Pons (tissue), 1 donor: ENCODE measurements at regions not wholly inside any gene's neighbourhood (a gene's known extent, or its start where the extent isn't known, plus 50 kb on each side); places are given as distances from the start of the nearest gene placed in this dataset.

ENCODE experiments used
- DNase-seq: peaks from one replicate; pipeline ENCODE4 v3.0.0-alpha.2; 2016; ENCODE audit warnings: low spot score

DNA sequence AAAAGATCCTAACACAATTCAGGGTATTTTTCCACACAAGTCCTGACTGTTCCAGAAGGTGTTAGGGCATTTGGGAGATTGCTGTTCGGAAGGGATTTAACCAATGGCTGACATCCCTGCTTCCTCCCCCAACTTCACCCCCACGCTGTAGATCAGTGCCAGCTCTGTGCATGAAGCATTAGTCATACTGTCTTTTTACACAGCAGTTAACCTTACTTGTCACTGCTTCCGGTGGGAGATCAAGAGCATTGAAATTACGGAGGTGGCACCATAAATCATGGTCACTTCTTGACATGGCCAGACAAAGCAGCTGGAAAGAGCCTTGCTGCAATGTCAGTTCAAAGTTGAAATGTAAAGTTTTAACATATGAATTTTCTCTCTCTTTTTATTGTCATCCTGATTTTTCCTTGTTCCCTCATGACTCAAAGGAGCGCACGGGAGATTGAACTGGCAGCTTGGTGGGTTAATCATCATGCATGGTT lies 70.2 kb downstream of the HRH4 start:
- DNase-seq = no peak

DNA sequence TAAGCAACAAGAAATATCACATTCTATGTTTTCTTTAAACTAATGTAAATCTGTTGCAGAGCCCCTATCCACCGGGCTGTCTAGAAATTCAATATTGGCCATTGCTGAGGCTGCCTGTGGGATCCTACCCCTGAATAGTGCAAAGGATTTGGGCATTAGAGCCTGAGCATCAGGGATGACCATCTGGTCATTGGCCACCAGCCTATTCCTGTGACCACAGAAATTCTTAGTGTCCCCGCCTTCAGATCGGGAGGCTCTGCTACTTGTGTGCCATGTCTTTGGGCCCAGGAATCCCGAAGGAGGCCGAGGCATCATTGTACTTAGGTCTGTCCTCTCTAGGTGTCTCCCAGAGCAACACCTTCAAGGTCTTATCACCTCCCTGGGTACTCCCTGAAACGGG lies 73.8 kb downstream of the HRH4 start:
- no peak for DNase-seq

DNA sequence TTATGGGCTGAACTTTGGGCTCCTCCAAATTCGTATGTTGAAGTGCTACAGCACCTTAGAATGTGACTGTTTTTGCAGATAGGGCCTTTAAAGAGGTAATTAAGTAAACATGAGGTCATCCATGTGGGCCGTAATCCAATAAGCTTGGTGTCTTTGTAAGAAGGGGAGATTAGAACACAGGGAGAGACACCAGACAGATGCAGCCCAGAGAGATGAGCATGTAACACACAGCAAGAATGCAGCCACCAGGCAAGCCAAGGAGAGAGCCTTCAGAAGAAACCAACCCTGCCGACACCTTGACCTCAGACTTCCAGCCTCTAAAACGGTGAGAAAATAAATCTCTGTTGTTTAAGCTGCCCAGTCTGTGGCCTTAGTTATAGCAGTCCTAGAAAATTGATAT lies 74.3 kb downstream of the HRH4 start:
- no peak for DNase-seq

DNA sequence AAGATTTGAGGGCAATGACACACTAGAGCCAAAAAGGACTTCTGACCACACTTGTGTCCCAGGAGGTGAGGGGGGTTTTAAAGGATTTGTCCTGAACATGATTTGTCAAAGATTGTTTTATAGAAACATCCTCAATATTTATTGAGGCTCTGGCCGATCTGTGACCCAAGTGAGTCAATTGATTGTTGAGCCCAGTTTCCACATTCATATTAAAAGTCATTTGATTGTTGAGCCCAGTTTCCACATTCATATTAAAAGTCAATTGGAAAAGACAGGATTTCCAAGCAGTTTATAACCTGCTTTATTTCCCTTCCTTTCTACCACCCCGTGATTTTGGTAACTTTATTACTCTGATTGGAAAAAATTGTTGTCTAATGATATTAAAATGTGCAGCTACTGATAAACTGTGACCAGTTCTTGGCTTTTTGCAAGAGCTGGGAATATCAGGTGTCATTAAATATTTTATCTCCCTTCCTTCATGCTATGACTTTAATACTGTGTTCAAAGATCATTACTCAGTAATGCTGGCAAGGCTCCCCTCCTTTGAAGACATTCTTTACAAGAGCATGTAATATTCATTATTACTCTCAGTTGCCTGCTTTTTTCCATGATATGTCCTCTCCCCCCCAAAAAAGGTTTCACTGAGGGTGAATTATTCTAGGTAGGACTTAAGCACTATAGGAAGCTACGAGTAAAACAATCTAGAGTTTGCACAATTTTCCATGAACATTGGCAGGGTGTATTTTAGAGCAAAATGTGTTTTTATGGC lies 75.3 kb downstream of the HRH4 start:
- no peak for DNase-seq

DNA sequence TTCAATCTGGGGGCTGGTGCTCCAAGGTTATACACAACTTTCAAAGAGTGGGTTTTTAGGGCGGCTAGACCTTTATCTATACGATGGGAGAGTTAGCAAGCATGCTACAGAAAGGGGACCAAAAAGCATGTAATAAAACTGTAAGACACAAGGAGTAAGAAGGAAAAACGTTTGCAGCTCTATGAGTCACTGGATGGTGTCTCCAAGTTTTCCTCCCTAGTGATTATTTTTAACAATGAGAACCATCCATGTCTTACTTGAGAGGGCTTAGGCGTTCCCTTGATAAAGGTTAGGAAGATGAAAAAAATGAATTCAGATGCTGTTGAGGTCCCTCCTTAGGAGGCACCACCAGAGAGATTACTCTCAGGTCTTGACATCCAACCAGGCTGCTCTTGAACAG lies 75.9 kb downstream of the HRH4 start:
- DNase-seq = no peak

DNA sequence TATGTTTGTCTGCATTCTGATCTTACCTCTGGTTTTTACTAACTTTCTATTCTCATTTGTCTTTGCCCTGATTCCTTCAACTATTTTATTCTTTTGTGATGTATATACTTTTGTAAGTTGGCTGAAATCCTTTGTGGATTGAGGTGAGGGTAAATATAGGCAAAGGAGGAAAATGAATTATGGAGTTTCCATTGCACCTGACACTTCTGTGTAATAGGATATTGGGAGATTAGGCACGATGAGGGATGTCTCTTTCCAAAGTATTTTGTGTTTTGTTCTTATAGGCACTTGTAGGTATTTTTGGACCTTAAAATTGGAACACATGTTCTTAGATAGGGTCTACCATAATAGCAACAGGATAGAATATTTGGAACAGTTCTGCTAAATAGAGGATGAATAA lies 76.4 kb downstream of the HRH4 start:
- no peak for DNase-seq

DNA sequence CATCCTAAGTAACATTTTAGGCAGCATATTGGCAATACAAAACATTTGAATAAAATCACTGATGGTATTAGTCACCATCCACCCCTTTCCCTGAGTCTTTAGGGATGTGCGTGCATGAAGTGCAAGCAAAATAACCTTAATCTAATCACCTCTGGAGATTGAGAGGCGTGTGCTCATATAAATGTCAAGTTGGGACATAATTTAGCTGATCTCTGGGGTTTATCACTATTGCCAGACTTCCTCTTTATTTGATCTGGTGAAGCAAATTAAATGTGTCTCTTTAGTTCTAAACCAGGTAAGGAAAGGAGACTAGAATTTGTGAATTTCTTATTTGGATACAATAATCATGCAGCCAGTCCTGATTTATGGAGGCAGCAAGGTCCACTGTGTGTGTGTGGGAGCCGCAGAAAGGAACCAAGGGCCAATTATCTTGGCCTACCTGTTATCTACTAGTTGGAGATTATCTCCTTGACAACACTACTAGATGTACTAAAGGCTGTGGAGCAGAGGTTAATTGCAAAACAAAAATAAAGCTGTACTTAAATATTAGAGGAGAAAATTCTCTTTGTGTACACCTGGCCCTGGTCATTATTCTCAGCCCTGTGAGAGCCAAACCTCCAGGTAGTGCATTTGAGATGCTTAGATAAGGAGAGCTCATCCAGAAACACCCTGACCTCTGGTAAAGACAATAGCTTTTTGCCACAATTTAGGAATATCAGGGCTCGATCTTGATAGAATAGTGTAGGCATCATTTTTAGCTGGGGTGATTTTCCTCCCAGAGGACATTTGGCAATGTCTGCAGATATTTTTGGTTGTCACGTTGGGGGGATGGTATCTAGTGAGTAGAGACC lies 78.2 kb downstream of the HRH4 start:
- DNase-seq = no peak

DNA sequence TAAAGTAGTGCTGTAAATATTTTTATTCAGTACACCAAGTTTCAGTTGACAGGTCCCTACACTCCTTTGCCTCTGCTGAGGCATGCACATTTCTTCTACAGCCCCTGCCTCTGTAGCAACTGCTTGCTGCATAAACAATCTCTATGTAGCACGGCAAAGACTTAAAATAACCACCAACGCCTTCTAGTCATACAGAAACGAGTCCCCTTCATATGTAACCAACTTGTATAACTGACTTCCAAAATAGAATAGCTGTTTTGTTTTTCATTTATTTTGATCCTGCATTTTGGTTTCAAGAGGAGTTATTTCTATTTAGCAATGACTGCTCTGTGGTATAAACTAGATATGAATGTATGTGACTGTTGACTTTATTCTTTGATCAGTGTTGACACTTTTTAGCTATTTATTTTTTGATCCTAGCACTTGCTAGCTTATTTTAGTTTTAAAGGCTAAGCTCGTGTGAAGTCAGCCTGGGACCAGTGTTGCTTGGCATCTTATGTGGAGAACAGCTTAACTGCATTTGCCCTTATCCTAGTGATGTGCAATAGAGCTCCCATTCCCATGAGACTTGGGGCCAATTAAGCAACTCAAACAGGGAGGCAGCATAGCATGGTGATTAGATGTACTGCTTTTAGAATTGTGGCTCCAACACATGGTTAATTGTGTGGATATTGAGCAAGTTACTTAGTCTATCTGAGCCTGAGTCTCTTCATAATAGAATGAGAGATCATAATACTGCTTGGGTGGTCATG lies 79.6 kb downstream of the HRH4 start:
- no peak for DNase-seq

DNA sequence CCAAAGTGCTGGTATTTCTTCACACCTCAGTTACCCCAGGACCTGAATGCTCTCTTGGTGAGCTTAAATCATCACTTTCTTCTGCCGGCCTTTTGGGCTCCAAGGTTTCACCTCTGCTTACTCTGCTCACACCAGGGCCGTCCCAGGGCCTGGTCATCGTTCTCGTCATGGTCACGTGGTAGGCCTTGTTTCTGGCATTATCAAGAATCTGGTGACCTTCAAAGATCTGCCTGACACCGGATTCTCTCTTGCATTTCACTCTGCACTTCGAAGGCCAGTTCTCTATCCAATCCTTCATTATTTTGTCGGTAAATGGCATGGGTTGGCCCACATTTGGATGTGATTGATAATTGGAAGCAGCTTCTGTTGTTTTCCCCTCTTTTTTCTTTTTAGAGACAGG lies 80.5 kb downstream of the HRH4 start:
- DNase-seq = no peak

DNA sequence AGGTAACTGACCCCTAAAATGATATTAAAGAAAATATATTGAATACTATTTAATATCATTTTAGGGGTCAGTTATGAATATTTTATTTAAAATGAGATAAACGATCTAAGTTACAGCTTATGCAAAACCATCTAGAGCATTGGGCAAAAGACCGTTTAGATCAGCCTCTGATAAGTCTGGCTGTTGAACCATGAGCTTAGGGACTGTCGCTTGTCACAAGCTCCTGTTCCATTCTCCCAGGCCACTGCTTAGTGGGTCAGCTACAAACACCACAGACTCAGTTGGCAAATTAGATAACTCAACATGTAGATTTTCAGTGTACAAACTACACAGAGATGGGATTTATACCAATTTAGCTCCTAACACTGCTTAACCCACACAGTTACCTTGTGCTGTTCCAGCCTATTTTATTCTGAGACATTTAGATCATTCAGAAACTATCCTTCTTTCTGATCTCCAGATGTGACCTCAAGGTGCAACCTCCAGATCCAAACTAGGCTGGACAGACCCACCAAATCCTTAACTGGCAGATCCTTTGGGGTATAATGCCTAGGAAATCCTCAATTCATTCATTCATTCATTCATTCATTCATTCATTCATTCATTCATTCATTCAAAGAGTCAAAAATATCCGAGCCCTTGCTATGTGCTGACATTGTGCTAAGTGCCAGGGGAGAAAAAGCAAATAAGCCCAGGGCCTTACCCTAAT lies 82.8 kb downstream of the HRH4 start:
- DNase-seq = no peak

DNA sequence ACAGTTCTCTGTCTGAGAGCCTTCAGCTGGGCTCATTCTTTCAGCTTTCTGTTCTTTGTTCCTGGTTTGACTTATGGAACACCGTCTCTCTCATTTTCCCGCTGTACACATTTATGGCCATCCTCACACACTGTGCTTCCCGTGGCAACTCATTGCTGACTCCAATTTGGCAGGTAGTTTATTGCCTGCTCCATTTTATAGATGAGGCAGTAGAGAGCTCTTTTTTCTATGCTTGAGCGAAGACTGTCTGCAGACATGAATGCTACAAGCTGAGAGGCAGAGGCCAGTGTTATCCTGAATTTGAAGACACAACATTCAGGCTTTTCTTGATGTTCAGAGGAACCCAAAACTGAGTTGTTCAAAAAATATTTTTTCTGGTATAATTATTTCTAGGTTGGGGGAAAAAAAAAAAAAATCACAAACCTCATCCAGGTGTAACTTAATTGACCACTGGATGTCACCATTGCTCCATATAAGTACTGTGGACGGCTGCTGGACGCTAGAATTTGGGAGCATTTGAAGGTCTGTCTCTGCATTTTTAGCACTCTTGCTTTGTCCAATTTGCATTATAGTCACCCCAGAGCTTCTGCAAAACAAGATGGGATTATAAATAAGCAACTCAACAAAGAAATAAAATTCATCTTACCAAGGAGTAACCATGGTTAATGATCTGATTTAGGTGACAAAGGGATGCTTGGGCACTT lies 83.5 kb downstream of the HRH4 start:
- peak; percentile 53 for DNase-seq

DNA sequence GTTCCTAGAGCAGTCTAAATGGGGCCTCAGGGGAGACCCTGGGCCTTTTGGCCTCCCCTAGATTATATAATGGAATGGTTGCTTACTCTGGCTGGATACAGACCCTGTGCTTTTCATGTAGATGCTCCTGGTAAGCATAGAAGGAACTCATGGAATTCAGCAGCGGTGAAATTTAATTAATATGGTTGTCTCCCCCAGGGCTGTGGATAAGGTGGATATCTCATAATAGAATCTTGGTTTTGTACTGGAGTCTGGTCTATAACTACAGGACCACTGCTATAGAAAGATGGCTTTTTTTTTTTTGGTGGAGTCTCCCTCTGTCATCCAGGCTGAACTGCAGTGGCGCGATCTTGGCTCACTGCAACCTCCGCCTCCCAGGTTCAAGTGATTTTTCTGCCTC lies 84.5 kb downstream of the HRH4 start:
- DNase-seq = no peak

DNA sequence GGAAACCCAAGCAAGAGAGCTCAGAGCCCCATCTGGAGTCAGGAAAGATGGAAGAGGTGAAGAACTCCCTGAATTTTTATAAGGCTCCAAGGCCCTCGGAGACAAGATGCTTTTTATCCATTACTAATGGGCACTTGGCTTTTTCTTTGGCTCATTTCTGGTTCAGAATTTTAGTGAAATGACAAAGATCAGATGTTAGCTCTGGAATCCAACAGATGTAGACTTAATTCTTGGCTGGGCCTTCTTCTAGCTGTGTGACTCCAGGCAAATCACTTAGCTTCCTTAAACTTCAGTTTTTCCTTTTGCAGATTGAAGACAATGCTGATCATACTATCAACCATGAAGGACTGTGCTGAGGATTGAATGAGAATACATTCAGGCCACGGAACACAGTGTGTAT lies 85.2 kb downstream of the HRH4 start:
- no peak for DNase-seq

DNA sequence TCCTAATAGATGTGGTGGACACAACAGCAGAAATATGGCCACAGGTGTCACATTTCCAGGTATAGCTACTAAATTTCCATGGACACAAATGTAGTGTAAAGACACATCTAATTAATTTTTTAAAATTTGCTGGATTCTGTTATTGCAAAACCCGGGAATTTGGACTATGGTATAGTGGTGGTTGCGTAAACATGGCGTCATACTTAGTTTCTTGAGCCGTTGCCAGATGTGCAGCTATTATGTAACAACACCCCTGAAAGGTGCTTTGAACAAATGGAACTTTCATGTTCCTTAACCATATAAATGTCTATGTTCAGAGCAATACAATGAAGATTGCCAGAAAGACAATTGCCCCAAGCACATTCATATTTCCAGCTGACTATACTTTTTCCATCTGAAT lies 85.9 kb downstream of the HRH4 start:
- DNase-seq = no peak

DNA sequence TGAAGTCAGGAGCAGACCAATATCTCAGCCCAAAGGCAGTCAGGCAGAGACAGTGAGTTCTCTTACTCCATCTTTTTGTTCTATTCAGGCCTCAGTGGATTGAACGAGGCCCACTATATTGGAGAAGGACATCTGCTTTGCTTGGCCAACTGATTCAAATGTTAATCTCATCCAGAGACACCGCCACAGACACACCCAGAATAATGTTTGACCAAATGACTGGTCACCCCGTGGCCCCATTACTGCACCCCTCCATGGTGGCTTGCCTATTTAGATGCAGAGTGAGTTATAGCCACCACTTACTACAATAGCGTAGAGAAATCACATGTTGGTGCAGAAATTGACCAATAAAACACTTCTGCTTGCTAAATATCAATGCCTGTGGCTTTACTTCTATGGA lies 88.1 kb downstream of the HRH4 start:
- DNase-seq = no peak

DNA sequence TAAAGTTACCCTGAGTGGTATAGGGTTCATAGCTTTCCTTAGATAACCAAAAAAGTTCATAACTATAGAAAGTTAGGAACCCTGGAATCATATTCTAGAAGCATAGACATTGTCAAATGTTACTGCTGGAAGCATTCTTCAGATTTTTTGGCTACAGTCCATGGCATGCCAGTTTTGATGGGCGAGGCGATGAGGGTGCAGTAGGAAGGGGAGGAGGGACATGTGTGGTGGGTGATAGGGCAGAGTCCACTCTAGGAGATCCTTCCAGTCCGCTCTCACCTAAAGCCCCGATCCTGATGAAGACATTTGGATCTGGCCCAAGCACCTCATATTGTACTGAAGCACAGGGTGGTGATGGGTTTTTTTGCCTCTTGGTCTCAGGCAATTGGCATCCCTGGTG lies 91.8 kb downstream of the HRH4 start:
- DNase-seq = no peak

DNA sequence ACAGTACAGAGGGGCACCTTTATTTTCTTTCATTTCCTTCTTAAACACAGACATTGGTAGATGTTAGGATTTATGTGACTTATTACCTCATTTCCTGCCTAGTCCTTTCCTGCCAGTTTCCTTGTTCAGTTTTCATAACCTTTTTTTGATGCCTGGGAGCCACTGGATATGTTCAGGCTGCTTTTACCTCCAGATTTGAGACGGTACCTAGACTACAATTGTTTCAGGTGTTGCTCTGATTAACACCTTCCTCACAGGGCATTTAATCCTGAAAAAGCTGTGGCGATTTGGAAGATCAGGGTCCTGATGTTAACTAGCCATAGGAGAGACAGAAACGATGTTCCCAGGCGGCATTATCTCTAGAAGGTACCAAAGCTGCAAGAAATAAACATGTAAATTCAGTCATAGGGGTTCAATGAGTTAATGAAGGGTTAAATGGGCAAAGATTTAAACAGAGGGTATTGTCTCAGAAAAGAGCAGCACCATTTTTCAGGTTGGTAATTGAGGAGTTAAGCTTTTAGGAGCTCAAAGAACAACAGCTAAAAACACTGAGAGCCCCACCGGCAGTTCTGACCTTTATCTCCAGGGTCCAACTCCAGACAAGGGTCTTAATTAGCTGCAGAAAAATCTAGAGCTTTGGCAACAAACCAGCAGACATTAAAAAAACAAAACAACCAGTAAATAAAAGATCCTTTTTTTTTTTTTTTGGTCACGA lies 93.3 kb downstream of the HRH4 start:
- DNase-seq = no peak

DNA sequence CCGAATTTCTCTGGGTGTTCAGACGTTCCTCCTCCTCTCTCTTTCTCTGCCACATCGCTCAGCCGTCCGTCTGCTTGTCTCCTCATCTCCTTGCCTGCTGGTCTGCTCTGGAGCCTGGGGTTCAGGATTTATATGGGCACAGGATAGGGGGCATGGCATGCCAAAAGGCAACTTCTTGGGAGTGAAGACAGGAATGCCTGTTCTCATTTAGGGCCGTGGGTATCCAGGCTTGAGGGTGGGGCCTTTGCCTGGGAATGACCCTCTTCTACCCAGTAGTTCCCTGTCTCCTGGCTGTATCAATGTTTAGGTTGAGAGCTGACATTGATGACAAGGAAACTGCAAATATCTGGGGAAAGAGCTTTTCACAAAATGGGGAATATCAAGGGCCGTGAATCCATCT lies 98.0 kb downstream of the HRH4 start:
- DNase-seq = no peak

DNA sequence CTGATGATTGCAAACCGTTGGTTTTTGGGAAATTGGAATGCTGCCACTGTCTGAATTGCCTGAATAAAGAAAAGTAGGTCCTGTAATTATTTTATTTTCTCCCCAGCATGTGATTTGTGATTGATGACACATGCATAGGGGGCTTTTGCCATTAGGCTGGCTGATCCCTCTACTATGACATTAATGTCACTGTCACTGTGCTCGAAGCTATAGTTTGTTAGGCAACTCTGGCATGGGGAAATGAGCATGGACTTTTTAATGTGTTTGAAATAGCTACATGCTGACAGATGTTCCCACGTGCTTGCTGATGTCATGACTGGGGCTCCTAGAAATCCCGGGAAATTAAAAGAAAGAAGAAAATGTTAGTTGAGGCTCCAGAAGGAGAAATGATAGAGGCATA lies 99.1 kb downstream of the HRH4 start:
- no peak for DNase-seq

DNA sequence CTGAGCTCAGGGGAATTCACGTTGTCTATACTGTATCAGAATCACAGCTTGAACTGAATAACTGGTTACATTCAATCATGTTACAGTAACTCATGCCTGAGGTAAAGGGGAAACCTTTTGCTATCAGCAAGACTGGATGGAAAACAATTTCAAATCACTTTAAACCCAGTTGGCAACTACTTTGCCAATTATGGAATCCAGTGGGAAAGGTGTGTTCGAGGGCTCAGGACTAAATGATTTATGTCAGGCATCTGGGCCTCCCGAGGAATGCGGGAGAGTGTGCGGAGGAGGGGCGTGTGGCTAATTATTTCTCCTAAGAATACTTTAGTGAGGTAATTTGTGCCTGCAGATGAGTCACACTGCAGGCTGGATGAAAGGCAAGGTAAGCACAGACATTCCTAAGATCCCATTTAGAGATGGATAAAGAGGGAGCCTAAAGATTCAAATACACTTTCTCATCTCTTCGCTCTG lies 100.1 kb downstream of the HRH4 start:
- no peak for DNase-seq
